ENCODE measurements at regions not wholly inside any gene's neighbourhood (a gene's known extent, or its start where the extent isn't known, plus 50 kb on each side); places are given as distances from the start of the nearest gene placed in this dataset.

GRCh38 chr10:125462845-125463244 is 220.1 kb downstream of the TEX36 start:
- TF ChIP-seq CTCF (IDR thresholded peaks at IDR 0.05) (no peak), POLR2A (IDR thresholded peaks at IDR 0.05) (no peak)
